ENCODE measurements at regions not wholly inside any gene's neighbourhood (a gene's known extent, or its start where the extent isn't known, plus 50 kb on each side); places are given as distances from the start of the nearest gene placed in this dataset.

GRCh38 chr7:33806298-33807154 lies 98.8 kb upstream of the BMPER start:
- peaks cover 0 to 3% (median 0%) of the 10 kb centered on the region in 3 donors for H3K36me3 Mint-ChIP-seq
- peaks cover 0 to 5% (median 0%) of the 10 kb centered on the region in 5 donors for H3K27me3 Mint-ChIP-seq
- no peak overlapping the region for H3K4me3 Mint-ChIP-seq
- H3K4me1 Mint-ChIP-seq: no peaks in the 10 kb centered on the region
- POLR2A ChIA-PET: no interaction called here
- DNase-seq (no peak), ATAC-seq (no peak)
- H3K27ac Mint-ChIP-seq: no peak overlapping the region
- peaks cover 0 to 5% (median 0%) of the 10 kb centered on the region in 9 donors for H3K9me3 Mint-ChIP-seq

- H3K27ac Mint-ChIP-seq: no peak overlapping the region
- POLR2A ChIA-PET: no interaction called here
Measured at GRCh38 chr7:33807155-33807530, 98.2 kb upstream of the BMPER start.

GRCh38 chr7:33807779-33808482 lies 97.4 kb upstream of the BMPER start:
- no peak overlapping the region for H3K27ac Mint-ChIP-seq
- POLR2A ChIA-PET: no interaction called here
- ATAC-seq (no peak), DNase-seq (no peak)
- no peak overlapping the region for H3K4me3 Mint-ChIP-seq
- H3K27me3 Mint-ChIP-seq: peaks cover 0 to 5% (median 0%) of the 10 kb centered on the region in 5 donors
- no peaks in the 10 kb centered on the region for H3K4me1 Mint-ChIP-seq
- H3K9me3 Mint-ChIP-seq: peaks cover 0 to 11% (median 0%) of the 10 kb centered on the region in 9 donors
- peaks cover 0 to 4% (median 1%) of the 10 kb centered on the region in 3 donors for H3K36me3 Mint-ChIP-seq

More at GRCh38 chr7:33807155-33807530, 98.2 kb upstream of the BMPER start:
- peaks cover 0 to 5% (median 0%) of the 10 kb centered on the region in 9 donors for H3K9me3 Mint-ChIP-seq
- H3K27me3 Mint-ChIP-seq: peaks cover 0 to 5% (median 0%) of the 10 kb centered on the region in 5 donors
- peaks cover 0 to 3% (median 0%) of the 10 kb centered on the region in 3 donors for H3K36me3 Mint-ChIP-seq
- ATAC-seq: no peak
- no peaks in the 10 kb centered on the region for H3K4me1 Mint-ChIP-seq
- DNase-seq: no peak
- H3K4me3 Mint-ChIP-seq: no peak overlapping the region

GRCh38 chr7:33809228-33809627 lies 96.1 kb upstream of the BMPER start:
- POLR2A ChIA-PET: no interaction called here
- H3K27me3 Mint-ChIP-seq: peaks cover 0 to 7% (median 4%) of the 10 kb centered on the region in 5 donors
- no peak overlapping the region for H3K27ac Mint-ChIP-seq
- ATAC-seq: no peak
- no peaks in the 10 kb centered on the region for H3K4me1 Mint-ChIP-seq
- peaks cover 0 to 4% (median 0%) of the 10 kb centered on the region in 3 donors for H3K36me3 Mint-ChIP-seq
- H3K4me3 Mint-ChIP-seq: no peak overlapping the region
- DNase-seq: no peak
- peaks cover 0 to 11% (median 0%) of the 10 kb centered on the region in 9 donors for H3K9me3 Mint-ChIP-seq

- ATAC-seq: no peak
- Mint-ChIP-seq H3K27me3 (peaks cover 0 to 7% (median 4%) of the 10 kb centered on the region in 5 donors), H3K27ac (no peak overlapping the region), H3K36me3 (peaks cover 0 to 4% (median 0%) of the 10 kb centered on the region in 3 donors), H3K4me3 (no peak overlapping the region), H3K9me3 (peaks cover 0 to 11% (median 0%) of the 10 kb centered on the region in 9 donors), H3K4me1 (peaks cover 0 to 2% (median 0%) of the 10 kb centered on the region in 4 donors)
- no peak for DNase-seq
- POLR2A ChIA-PET: no interaction called here
Measured at GRCh38 chr7:33810356-33810755, 95.0 kb upstream of the BMPER start.

GRCh38 chr7:33813331-33813730 lies 92.0 kb upstream of the BMPER start:
- H3K9me3 Mint-ChIP-seq: peaks cover 0 to 11% (median 2%) of the 10 kb centered on the region in 9 donors
- H3K27ac Mint-ChIP-seq: no peak overlapping the region
- DNase-seq (no peak), ATAC-seq (no peak)
- H3K4me1 Mint-ChIP-seq: peaks cover 0 to 2% (median 0%) of the 10 kb centered on the region in 4 donors
- peaks cover 0 to 8% (median 7%) of the 10 kb centered on the region in 5 donors for H3K27me3 Mint-ChIP-seq
- H3K4me3 Mint-ChIP-seq: no peak overlapping the region
- POLR2A ChIA-PET: no interaction called here
- H3K36me3 Mint-ChIP-seq: peaks cover 0 to 4% (median 0%) of the 10 kb centered on the region in 3 donors

GRCh38 chr7:33814400-33814799 lies 90.9 kb upstream of the BMPER start:
- peaks cover 0 to 2% (median 0%) of the 10 kb centered on the region in 4 donors for H3K4me1 Mint-ChIP-seq
- H3K9me3 Mint-ChIP-seq: peaks cover 0 to 11% (median 2%) of the 10 kb centered on the region in 9 donors
- ATAC-seq: no peak
- no peak overlapping the region for H3K27ac Mint-ChIP-seq
- POLR2A ChIA-PET: no interaction called here
- peaks cover 0 to 8% (median 7%) of the 10 kb centered on the region in 5 donors for H3K27me3 Mint-ChIP-seq
- DNase-seq: no peak
- H3K4me3 Mint-ChIP-seq: no peak overlapping the region
- peaks cover 0 to 4% (median 0%) of the 10 kb centered on the region in 3 donors for H3K36me3 Mint-ChIP-seq

- POLR2A ChIA-PET: no interaction called here
- Mint-ChIP-seq H3K9me3 (peaks cover 0 to 15% (median 4%) of the 10 kb centered on the region in 9 donors), H3K36me3 (peaks cover 0 to 7% (median 0%) of the 10 kb centered on the region in 3 donors), H3K27me3 (peaks cover 0 to 8% (median 7%) of the 10 kb centered on the region in 5 donors), H3K4me3 (no peak overlapping the region), H3K4me1 (peaks cover 0 to 2% (median 0%) of the 10 kb centered on the region in 4 donors), H3K27ac (no peak overlapping the region)
- ATAC-seq (no peak), DNase-seq (no peak)
Measured at GRCh38 chr7:33814936-33815335, 90.4 kb upstream of the BMPER start.

- peaks cover 0 to 9% (median 0%) of the 10 kb centered on the region in 3 donors for H3K36me3 Mint-ChIP-seq
- no peak overlapping the region for H3K4me3 Mint-ChIP-seq
- peaks cover 0 to 18% (median 8%) of the 10 kb centered on the region in 9 donors for H3K9me3 Mint-ChIP-seq
- ATAC-seq: no peak
- H3K27ac Mint-ChIP-seq: no peak overlapping the region
- POLR2A ChIA-PET: no interaction called here
- peaks cover 0 to 8% (median 7%) of the 10 kb centered on the region in 5 donors for H3K27me3 Mint-ChIP-seq
- no peak for DNase-seq
- H3K4me1 Mint-ChIP-seq: peaks cover 0 to 2% (median 0%) of the 10 kb centered on the region in 4 donors
Measured at GRCh38 chr7:33815336-33815735, 90.0 kb upstream of the BMPER start.

GRCh38 chr7:33816106-33816505 lies 89.2 kb upstream of the BMPER start:
- Mint-ChIP-seq H3K27me3 (peaks cover 0 to 8% (median 5%) of the 10 kb centered on the region in 5 donors), H3K4me3 (no peak overlapping the region), H3K36me3 (peaks cover 0 to 9% (median 0%) of the 10 kb centered on the region in 3 donors), H3K4me1 (peaks cover 0 to 2% (median 0%) of the 10 kb centered on the region in 4 donors), H3K9me3 (peaks cover 0 to 21% (median 9%) of the 10 kb centered on the region in 9 donors), H3K27ac (no peak overlapping the region)
- DNase-seq: no peak
- POLR2A ChIA-PET: no interaction called here
- ATAC-seq: no peak

- H3K4me1 Mint-ChIP-seq: no peaks in the 10 kb centered on the region
- no peak overlapping the region for H3K4me3 Mint-ChIP-seq
- peaks cover 0 to 22% (median 8%) of the 10 kb centered on the region in 9 donors for H3K9me3 Mint-ChIP-seq
- H3K36me3 Mint-ChIP-seq: peaks cover 0 to 5% (median 0%) of the 10 kb centered on the region in 3 donors
- peaks cover 0 to 4% (median 0%) of the 10 kb centered on the region in 5 donors for H3K27me3 Mint-ChIP-seq
- ATAC-seq (no peak), DNase-seq (no peak)
- no peak overlapping the region for H3K27ac Mint-ChIP-seq
- POLR2A ChIA-PET: no interaction called here
Measured at GRCh38 chr7:33819658-33820057, 85.7 kb upstream of the BMPER start.

- no peak overlapping the region for H3K27ac Mint-ChIP-seq
- H3K4me3 Mint-ChIP-seq: no peak overlapping the region
- POLR2A ChIA-PET: no interaction called here
- peaks cover 0 to 5% (median 0%) of the 10 kb centered on the region in 3 donors for H3K36me3 Mint-ChIP-seq
- no peak for ATAC-seq
- peaks cover 0 to 4% (median 0%) of the 10 kb centered on the region in 5 donors for H3K27me3 Mint-ChIP-seq
- DNase-seq: no peak
- peaks cover 0 to 22% (median 8%) of the 10 kb centered on the region in 9 donors for H3K9me3 Mint-ChIP-seq
- no peaks in the 10 kb centered on the region for H3K4me1 Mint-ChIP-seq
Measured at GRCh38 chr7:33820206-33820605, 85.1 kb upstream of the BMPER start.

GRCh38 chr7:33821970-33822369 lies 83.4 kb upstream of the BMPER start:
- Mint-ChIP-seq H3K27ac (no peak overlapping the region), H3K9me3 (peaks cover 0 to 22% (median 8%) of the 10 kb centered on the region in 9 donors), H3K27me3 (peaks cover 0 to 4% (median 0%) of the 10 kb centered on the region in 5 donors), H3K36me3 (peaks cover 0 to 5% (median 0%) of the 10 kb centered on the region in 3 donors), H3K4me3 (no peak overlapping the region), H3K4me1 (no peaks in the 10 kb centered on the region)
- DNase-seq (no peak), ATAC-seq (no peak)
- POLR2A ChIA-PET: no interaction called here
